Lower leg skin (tissue), 3 donors: ENCODE measurements at regions not wholly inside any gene's neighbourhood (a gene's known extent, or its start where the extent isn't known, plus 50 kb on each side); places are given as distances from the start of the nearest gene placed in this dataset.

Experiments used
- POLR2A ChIP-seq, 2 donors: fragments of 450-650 bp; IDR thresholded peaks; one replicate each; pipeline ENCODE4 v1.6.1; 2016 to 2017; ENCODE audit warnings: antibody characterized with exemption in 2 of 2, mild to moderate bottlenecking in 1 of 2, moderate library complexity in 1 of 2
- TF ChIP-seq, protein P1 (sequence below), 3 donors: fragments of 450-650 bp; IDR thresholded peaks; one replicate each; pipeline ENCODE4 v1.5.1; 2016; ENCODE audit warnings: antibody characterized with exemption in 3 of 3, mild to moderate bottlenecking in 3 of 3, moderate library complexity in 2 of 3

DNA sequence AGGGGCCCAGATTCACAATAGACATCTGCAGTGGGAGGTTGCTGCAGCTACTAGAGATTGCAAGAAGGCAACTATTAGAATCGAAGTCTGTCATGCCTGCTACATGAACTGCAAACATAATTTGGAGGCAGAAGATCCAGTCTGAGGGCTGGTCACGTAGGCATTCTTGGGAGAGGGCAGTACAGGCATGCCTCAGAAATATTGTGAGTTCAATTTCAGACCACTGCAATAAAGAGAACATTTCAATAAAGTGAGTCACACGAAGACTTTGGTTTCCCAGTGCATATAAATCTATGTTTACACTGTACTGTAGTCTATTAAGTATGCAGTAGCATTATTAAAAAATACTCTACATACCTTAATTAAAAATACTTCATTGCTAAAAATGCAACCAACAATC lies 585.8 kb upstream of the FAT1 start:
- no peak for TF ChIP-seq POLR2A (IDR thresholded peaks at IDR 0.05)
- TF ChIP-seq, protein P1, sequence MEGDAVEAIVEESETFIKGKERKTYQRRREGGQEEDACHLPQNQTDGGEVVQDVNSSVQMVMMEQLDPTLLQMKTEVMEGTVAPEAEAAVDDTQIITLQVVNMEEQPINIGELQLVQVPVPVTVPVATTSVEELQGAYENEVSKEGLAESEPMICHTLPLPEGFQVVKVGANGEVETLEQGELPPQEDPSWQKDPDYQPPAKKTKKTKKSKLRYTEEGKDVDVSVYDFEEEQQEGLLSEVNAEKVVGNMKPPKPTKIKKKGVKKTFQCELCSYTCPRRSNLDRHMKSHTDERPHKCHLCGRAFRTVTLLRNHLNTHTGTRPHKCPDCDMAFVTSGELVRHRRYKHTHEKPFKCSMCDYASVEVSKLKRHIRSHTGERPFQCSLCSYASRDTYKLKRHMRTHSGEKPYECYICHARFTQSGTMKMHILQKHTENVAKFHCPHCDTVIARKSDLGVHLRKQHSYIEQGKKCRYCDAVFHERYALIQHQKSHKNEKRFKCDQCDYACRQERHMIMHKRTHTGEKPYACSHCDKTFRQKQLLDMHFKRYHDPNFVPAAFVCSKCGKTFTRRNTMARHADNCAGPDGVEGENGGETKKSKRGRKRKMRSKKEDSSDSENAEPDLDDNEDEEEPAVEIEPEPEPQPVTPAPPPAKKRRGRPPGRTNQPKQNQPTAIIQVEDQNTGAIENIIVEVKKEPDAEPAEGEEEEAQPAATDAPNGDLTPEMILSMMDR (IDR thresholded peaks at IDR 0.05): no peak
